IPS-NIHi7 (cell line): ENCODE measurements at regions not wholly inside any gene's neighbourhood (a gene's known extent, or its start where the extent isn't known, plus 50 kb on each side); places are given as distances from the start of the nearest gene placed in this dataset.

ENCODE experiments used
- DNase-seq: peaks from one replicate; pipeline ENCODE4 v3.0.0; 2012; ENCODE audit warnings: mixed read lengths; ENCODE audit errors: extremely low spot score

DNA sequence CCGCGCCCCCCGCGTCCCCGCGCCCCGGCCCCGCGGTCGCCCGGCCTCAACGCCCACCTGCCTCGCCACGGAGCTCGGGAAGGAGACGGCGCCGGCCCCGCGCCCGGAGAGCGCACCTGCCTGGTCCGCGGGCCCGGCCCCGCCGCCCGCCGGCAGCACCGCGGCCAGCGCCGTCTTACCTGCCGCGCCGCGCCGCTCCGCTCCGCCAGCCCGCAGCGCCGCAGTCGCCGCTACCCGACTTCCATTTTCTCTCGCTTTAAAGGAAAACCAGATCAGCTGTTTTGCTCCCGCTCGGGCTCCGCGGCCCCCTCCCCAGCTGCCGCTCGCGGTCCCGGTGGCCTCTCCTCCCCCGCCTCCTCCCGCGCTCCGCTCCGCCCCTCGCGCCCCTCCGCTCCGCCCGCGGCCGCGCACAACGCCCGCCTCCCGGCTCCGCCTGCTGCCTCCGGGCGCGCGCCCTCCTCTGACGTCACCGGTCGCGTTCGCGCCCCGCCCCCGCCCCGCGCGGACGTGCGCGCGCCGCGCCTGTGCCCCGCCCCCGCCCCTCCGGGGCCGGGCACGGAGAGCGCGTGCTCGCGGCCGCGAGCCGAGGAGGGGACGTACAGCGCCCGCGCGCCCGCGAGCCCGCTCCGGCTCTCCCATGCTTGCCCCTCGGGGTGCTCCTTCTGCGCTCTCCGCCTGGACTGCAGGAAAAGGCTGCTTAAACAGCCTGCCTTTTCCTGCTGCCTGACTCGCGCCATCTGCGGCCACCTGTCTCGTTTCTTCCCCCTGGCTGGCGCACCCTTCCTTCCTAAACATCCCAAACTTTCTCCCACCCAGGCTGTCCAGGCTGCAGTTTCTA is 159.8 kb upstream of the CHRNA7 start, which contains the start of gene OTUD7A:
OTUD7A (minus strand) TSS at position 346 of the 838 bp plus-strand sequence.
- peak; percentile 90 for DNase-seq

DNA sequence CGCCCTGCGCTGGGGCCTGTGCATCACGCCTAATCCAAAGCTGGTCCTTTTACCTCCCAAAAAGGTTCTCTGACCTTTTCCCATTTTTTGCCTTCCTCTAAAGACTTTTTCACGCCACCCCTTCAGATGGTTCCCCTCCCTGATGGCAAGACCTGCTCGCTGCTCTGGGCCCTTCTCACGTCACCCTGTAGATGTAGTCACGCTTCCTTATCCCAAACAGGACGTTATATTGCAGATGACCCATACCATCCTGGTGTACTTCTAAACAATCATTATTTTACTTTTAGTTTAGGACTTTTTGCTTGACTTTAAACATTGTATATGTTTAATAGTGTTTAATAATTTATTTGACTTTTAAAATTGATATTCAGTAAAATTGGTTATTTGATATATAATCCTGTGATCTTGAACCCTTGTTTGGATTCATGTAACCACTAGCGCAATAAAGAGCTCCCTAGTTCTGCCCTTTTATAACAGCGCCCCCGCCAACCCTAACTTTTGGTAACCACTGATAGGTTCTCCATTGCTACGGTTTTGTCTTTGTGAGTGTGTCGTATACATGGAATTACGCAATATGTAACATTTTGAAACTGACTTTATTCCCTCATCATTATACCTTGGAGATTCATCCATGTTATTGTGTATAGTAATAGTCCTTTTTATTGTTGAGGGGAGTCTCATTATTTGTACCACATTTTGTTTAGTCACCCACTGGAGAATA is 159.0 kb upstream of the CHRNA7 start:
- DNase-seq = no peak

GRCh38 chr15:31871887-31872281 is 158.4 kb upstream of the CHRNA7 start:
- DNase-seq = no peak

GRCh38 chr15:31887246-31887645 is 143.1 kb upstream of the CHRNA7 start:
- peak; percentile 38 for DNase-seq

DNA sequence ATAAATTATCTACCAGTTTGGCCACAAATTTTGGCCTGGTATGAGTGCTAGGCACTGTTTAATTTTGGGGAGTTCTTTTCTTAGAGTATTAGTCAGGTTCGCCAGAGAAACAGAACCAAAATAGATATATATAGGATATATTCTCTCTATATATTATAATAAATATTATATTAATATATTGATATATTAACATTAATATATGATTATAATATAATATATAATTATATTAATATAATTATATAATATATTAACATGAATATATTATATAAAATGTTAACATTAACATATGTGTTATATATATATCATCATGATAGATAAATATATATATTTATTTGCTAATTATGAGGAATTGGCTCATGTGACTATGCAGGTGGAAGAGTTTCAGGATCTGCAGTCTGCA is 137.8 kb upstream of the CHRNA7 start:
- DNase-seq = no peak

DNA sequence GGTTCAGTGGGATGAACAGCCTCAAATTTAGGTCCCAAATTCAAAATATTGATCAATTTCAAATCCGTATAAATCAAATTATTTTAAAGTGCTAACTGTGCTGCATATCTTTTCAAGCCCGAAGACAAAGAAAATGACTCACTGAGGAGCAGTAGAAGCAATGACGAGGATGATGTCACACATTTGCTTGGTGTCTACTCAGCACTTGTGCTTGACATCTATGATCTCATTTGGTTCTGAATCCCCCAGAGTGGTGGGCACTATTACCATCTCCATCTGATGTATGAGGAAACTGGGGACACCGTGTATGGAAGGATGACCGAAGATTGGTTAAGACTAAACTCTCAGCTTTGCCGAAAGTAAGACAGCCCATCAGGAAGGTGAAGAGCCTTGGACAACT is 136.5 kb upstream of the CHRNA7 start:
- DNase-seq = no peak

GRCh38 chr15:31897746-31898145 is 132.6 kb upstream of the CHRNA7 start:
- DNase-seq = no peak

GRCh38 chr15:31901501-31901900 is 128.8 kb upstream of the CHRNA7 start:
- no peak for DNase-seq

DNA sequence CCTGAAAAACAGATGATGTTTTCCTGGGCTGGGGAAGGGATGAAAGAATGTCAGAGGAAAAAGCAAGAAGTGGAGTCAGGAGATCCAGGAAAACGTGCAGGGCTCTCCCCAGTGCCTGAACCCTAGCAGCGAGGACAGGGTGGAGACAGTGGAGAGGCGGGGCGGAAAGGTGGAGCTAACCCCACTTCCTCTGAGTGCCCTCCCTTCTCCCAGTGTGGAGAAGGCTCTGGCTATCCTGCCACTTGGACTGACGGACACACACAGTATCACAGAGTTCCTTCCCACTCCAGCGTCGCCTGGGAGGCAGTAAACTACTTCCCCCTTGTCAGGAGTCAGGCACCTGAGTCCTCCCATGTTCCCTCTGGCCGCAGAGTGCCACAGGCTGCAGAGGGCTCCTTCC is 125.3 kb upstream of the CHRNA7 start:
- DNase-seq = peak; percentile 58

- no peak for DNase-seq
Observed at GRCh38 chr15:31925541-31925940, 104.8 kb upstream of the CHRNA7 start.

DNA sequence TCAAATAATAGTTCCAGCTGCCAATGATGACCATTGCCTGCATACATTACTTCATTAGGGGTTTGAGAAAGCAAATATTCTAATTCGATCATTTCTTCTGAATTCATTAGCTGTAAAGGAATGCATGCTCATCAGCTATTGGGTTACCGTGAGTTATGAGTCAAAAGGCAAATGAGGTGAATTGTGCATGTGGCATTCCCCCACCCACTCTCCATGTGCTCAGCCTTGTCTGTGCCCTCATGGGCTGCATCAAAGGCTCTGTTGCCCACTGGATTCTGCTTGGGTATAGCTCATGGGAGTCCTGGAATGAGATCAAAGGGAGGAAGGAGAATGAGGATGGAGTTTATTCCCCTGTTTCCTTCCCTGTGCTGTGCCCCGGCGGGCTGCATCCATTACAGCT is 99.3 kb upstream of the CHRNA7 start:
- no peak for DNase-seq

DNA sequence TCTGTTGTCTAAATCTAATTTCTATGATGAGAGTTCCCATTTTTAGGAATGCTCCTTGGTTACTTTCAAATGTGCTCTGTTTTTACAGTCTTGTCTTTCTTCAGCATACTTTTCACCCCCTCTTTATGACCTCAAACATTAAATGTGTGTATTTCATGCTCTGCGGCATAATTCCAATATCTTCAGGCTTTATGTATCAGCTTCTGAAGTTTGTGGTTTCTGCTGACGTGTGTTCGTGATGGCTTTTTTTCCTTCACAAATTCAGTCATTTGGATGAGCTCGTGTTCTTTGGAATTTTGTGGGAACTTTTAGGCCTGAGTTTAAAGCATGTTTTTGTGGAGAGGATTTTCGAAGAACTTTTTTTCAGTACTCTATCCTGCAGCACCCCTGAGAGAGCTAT is 97.7 kb upstream of the CHRNA7 start:
- DNase-seq = no peak

DNA sequence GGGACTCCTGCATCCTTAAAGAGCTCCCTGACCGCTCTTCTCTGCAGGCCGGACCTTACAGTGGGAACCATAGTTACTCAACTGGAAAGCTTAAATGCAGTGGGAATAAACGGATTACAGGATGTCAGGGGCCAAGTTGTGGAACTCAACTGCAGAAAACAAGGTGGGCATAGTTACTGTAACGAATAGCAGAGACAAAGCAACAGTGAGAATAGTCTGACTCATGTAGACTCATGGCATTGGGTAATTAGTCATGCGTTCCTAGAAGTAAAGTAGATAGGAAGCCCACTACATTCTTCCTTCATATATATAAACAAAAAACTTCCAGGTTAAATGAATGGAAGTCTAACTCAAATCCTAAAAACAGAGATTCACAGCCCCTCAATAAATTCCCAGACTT is 95.5 kb upstream of the CHRNA7 start:
- DNase-seq = no peak

DNA sequence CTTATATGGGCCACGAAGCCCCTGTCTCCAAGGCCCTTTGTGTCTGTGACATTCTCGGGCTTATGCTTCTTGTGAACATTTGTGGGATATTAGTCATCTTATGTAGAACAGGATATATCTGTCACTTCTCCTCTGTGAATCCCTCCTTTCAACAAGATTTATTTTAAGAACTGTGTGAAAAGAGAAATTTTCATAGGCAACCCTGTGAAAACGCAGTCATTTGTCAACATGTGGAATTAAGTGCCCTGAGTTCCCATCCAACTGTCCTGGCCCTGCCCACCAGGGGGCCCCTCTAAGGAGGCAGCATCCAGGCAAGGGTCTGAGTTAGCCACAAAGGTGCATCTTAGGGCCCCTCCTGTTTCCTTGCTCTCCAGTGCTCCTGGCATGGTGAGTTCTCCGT is 76.8 kb upstream of the CHRNA7 start:
- DNase-seq = peak; percentile 49

- DNase-seq = no peak
Observed at GRCh38 chr15:31954374-31955172, 75.7 kb upstream of the CHRNA7 start.

DNA sequence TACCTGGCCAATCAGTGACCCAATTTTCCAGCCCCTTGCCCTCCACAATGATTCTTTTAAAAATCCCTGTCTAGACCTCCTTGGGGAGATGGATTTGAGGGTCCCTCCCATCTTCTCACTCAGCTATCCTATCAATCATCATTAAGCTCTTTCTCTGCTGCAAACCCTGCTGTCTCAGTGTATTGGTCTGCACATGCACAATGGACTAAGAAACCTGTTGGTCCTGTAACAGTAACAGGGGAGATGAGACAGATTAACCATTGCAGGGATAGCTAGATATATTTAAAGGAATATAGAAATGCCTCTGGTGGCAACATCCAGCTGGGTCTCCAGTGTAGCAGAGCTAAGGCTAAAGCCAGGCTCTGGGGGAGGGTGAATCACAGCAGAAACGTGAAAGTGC is 74.6 kb upstream of the CHRNA7 start:
- DNase-seq = no peak

GRCh38 chr15:31957581-31957980 is 72.7 kb upstream of the CHRNA7 start:
- DNase-seq = no peak

GRCh38 chr15:31964586-31965307 is 65.6 kb upstream of the CHRNA7 start:
- no peak for DNase-seq

DNA sequence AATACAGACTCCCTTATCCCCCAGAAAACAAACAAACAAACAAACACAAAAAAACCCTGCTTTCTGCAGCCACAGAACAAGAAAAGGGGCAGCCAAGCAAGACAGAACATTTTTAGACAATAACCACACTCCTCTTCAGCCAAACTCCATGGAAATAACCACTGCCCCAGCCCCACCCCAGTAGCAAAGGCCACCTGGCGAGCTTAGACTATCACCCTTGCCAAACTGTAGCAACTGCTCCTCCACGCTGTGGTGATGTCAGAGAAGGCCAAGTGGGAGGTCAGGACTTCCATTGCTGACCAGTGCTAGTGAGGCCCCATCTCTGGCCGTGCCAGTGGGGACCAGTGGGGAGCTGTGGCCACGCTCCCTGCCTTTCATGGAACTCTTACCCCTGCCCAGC is 60.3 kb upstream of the CHRNA7 start:
- DNase-seq = no peak

DNA sequence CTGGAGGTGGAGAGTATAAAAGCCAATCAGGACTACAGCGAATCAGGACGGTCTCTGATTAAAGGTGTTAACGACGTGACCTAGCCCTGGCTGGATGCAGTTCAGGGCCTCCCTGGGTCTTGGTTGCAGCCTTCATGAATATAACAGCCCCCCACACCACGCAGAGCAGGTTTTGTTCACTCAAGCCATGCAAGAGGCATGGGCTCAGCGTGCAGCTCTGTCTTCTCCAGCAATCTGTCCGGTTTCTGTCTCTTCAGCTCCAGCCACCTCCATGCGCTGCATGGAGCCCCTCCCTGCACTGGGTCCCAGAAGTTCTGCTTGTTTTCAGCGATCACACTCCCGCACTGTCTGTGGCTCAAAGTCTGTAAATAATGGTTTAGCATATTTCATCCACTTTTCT is 57.1 kb upstream of the CHRNA7 start:
- DNase-seq = no peak

GRCh38 chr15:31974154-31974794 is 56.0 kb upstream of the CHRNA7 start:
- DNase-seq = no peak
